CD14-positive monocyte (primary cell): ENCODE measurements at regions not wholly inside any gene's neighbourhood (a gene's known extent, or its start where the extent isn't known, plus 50 kb on each side); places are given as distances from the start of the nearest gene placed in this dataset.

Experiments
- DNase-seq, 3 donors: peaks; one replicate each; pipeline ENCODE4 v3.0.0-alpha.2; 2011 to 2022
- H2AFZ ChIP-seq: 2 replicates; pipeline ENCODE4 v1.6.0; 2012; ENCODE audit warnings: mild to moderate bottlenecking, low read depth, low read length, inconsistent platforms; ENCODE audit not compliant: insufficient read depth, poor library complexity, severe bottlenecking
- H3K27ac ChIP-seq, 2 donors: 1 replicate in 1 of 2; 2 replicates in 1 of 2; pipeline ENCODE4 v1.5.1; 2012 to 2013; ENCODE audit warnings: low read length in 2 of 2, control low read depth in 1 of 2, inconsistent platforms in 1 of 2, low read depth in 1 of 2, mild to moderate bottlenecking in 1 of 2
- H3K27me3 ChIP-seq, 2 donors: one replicate each; pipeline versions ENCODE4 v1.6.0 to v1.6.1; 2011 to 2013; ENCODE audit warnings: low read length in 2 of 2; ENCODE audit not compliant: control insufficient read depth in 2 of 2, insufficient read depth in 2 of 2
- H3K36me3 ChIP-seq, 2 donors: replicated peaks in 1 of 2; 1 replicate in 1 of 2; 2 replicates in 1 of 2; pipeline versions ENCODE4 v1.5.1 to v1.6.1; 2012 to 2013; ENCODE audit warnings: low read length in 2 of 2, control low read depth in 1 of 2, inconsistent platforms in 1 of 2, mild to moderate bottlenecking in 1 of 2; ENCODE audit not compliant: insufficient read depth in 2 of 2, control insufficient read depth in 1 of 2
- H3K4me1 ChIP-seq, 2 donors: 1 replicate in 1 of 2; 2 replicates in 1 of 2; pipeline versions ENCODE4 v1.5.1 to v1.6.1; 2012 to 2013; ENCODE audit warnings: low read length in 2 of 2, control low read depth in 1 of 2, inconsistent platforms in 1 of 2, mild to moderate bottlenecking in 1 of 2, moderate library complexity in 1 of 2; ENCODE audit not compliant: insufficient read depth in 2 of 2, control insufficient read depth in 1 of 2
- H3K4me2 ChIP-seq: replicated peaks from 2 replicates; pipeline ENCODE3; 2012; ENCODE audit warnings: low read length, moderate library complexity, mild to moderate bottlenecking; ENCODE audit not compliant: poor library complexity, severe bottlenecking; ENCODE audit errors: extremely low read depth
- H3K4me3 ChIP-seq, 3 experiments: fragments of 200-600 bp in 1 of 3; sonication (generic) in 1 of 3; replicated peaks in 1 of 3; 1 replicate in 2 of 3; 2 replicates in 1 of 3; pipeline ENCODE4 v1.5.1; 2011 to 2013; ENCODE audit warnings: low read length in 3 of 3, mild to moderate bottlenecking in 3 of 3, control low read depth in 2 of 3, low read depth in 2 of 3, inconsistent platforms in 1 of 3, moderate library complexity in 1 of 3
- H3K79me2 ChIP-seq: 2 replicates; pipeline ENCODE4 v1.6.0; 2012; ENCODE audit warnings: mild to moderate bottlenecking, control low read depth, inconsistent platforms, low read length, moderate library complexity; ENCODE audit not compliant: insufficient read depth
- H3K9ac ChIP-seq: 2 replicates; pipeline ENCODE4 v1.6.0; 2017; ENCODE audit warnings: low read length, mild to moderate bottlenecking; ENCODE audit not compliant: insufficient read depth, poor library complexity, severe bottlenecking
- H3K9me3 ChIP-seq, 2 donors: replicated peaks in 1 of 2; 1 replicate in 1 of 2; 2 replicates in 1 of 2; pipeline versions ENCODE4 v1.5.1 to v1.6.1; 2012 to 2013; ENCODE audit warnings: low read length in 2 of 2, control low read depth in 1 of 2; ENCODE audit not compliant: control insufficient read depth in 1 of 2, insufficient read depth in 1 of 2
- H4K20me1 ChIP-seq: 2 replicates; pipeline ENCODE4 v1.6.0; 2012; ENCODE audit warnings: mild to moderate bottlenecking, low read length, control low read depth, moderate library complexity; ENCODE audit not compliant: insufficient read depth
- H3K27ac Mint-ChIP-seq, 7 donors: one replicate each; pipeline ENCODE4 v1.8.0; 2020; ENCODE audit warnings: mild to moderate bottlenecking in 7 of 7, mixed read lengths in 7 of 7, moderate library complexity in 6 of 7, inconsistent platforms in 2 of 7
- H3K27me3 Mint-ChIP-seq, 3 donors: one replicate each; pipeline ENCODE4 v1.8.0; 2021 to 2022; ENCODE audit warnings: low read depth in 3 of 3, mild to moderate bottlenecking in 3 of 3, mixed read lengths in 3 of 3, moderate library complexity in 3 of 3, inconsistent platforms in 1 of 3
- H3K36me3 Mint-ChIP-seq, 2 donors: one replicate each; pipeline ENCODE4 v1.8.0; 2020; ENCODE audit warnings: mixed read lengths in 2 of 2, inconsistent platforms in 1 of 2, mild to moderate bottlenecking in 1 of 2
- H3K4me1 Mint-ChIP-seq: one replicate; pipeline ENCODE4 v1.8.0; 2020; ENCODE audit warnings: mild to moderate bottlenecking, mixed read lengths
- H3K4me3 Mint-ChIP-seq, 2 donors: one replicate each; pipeline ENCODE4 v1.8.0; 2020; ENCODE audit warnings: mild to moderate bottlenecking in 2 of 2, mixed read lengths in 2 of 2, moderate library complexity in 1 of 2
- H3K9me3 Mint-ChIP-seq, 7 donors: one replicate each; pipeline ENCODE4 v1.8.0; 2020 to 2022; ENCODE audit warnings: mixed read lengths in 7 of 7, mild to moderate bottlenecking in 6 of 7, moderate library complexity in 6 of 7, inconsistent platforms in 2 of 7
- WGBS: methylation state at CpG from one replicate; pipeline ENCODE4 v1.1.5; 2013; ENCODE audit warnings: missing lambda C conversion rate; ENCODE audit not compliant: insufficient coverage; 5-methylcytosine and 5-hydroxymethylcytosine counted together
- intact Hi-C, 2 donors: fragments of 100-400 bp; cut with micrococcal nuclease; formaldehyde crosslinking; loops; one replicate each; pipeline versions ENCODE4 v1.15.0 to v1.15.1; 2023
- TF ChIP-seq, protein P1 (sequence below): fragments of 200-600 bp; IDR thresholded peaks from one replicate; pipeline ENCODE4 v1.8.0; 2022; ENCODE audit warnings: antibody characterized with exemption, mild to moderate bottlenecking

DNA sequence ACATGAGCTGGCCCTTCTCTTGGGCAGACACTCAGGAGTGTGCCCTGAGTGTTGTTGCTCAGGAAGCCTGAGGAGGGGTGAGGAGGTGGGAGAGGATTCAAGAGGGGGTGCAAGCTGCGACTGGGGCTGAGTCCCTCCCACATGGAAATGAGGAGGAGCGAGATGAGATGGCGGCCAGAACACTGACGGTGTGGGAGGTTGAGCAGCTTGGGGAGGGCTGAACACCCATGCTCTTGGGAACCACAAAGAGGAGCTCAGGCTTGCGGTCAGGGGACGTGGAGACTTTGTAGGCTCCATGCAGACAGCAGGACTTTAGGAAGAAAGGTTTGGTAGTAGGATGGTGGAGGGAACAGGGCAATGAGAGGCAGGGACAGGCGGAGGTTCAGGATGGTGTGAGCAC is 163.2 kb upstream of the SHH start:
- Histone ChIP-seq H3K9ac (no peak overlapping the region), H3K9me3 (no peaks in the 10 kb centered on the region), H3K27ac (no peak overlapping the region), H2AFZ (no peak overlapping the region), H3K79me2 (no peaks in the 10 kb centered on the region), H3K4me3 (no peak overlapping the region), H3K4me1 (no peaks in the 10 kb centered on the region), H3K36me3 (no peaks in the 10 kb centered on the region), H4K20me1 (no peaks in the 10 kb centered on the region), H3K27me3 (no peaks in the 10 kb centered on the region), H3K4me2 (no peak overlapping the region)
- intact Hi-C loops, result no loop called here
- no peaks in the 10 kb centered on the region for H3K4me1 Mint-ChIP-seq
- H3K9me3 Mint-ChIP-seq, result peaks cover 0 to 2% (median 0%) of the 10 kb centered on the region in 7 donors
- TF ChIP-seq, protein P1, sequence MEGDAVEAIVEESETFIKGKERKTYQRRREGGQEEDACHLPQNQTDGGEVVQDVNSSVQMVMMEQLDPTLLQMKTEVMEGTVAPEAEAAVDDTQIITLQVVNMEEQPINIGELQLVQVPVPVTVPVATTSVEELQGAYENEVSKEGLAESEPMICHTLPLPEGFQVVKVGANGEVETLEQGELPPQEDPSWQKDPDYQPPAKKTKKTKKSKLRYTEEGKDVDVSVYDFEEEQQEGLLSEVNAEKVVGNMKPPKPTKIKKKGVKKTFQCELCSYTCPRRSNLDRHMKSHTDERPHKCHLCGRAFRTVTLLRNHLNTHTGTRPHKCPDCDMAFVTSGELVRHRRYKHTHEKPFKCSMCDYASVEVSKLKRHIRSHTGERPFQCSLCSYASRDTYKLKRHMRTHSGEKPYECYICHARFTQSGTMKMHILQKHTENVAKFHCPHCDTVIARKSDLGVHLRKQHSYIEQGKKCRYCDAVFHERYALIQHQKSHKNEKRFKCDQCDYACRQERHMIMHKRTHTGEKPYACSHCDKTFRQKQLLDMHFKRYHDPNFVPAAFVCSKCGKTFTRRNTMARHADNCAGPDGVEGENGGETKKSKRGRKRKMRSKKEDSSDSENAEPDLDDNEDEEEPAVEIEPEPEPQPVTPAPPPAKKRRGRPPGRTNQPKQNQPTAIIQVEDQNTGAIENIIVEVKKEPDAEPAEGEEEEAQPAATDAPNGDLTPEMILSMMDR, result no peak
- H3K27ac Mint-ChIP-seq, result peak overlapping the region in 1 of 7 donors; percentile 11
- peaks cover 2 to 7% (median 4%) of the 10 kb centered on the region in 3 donors for H3K27me3 Mint-ChIP-seq
- DNase-seq, result no peak
- WGBS, result 83% methylated on average over 6 of the region's 7 CpGs
- H3K36me3 Mint-ChIP-seq, result no peaks in the 10 kb centered on the region
- no peak overlapping the region for H3K4me3 Mint-ChIP-seq

DNA sequence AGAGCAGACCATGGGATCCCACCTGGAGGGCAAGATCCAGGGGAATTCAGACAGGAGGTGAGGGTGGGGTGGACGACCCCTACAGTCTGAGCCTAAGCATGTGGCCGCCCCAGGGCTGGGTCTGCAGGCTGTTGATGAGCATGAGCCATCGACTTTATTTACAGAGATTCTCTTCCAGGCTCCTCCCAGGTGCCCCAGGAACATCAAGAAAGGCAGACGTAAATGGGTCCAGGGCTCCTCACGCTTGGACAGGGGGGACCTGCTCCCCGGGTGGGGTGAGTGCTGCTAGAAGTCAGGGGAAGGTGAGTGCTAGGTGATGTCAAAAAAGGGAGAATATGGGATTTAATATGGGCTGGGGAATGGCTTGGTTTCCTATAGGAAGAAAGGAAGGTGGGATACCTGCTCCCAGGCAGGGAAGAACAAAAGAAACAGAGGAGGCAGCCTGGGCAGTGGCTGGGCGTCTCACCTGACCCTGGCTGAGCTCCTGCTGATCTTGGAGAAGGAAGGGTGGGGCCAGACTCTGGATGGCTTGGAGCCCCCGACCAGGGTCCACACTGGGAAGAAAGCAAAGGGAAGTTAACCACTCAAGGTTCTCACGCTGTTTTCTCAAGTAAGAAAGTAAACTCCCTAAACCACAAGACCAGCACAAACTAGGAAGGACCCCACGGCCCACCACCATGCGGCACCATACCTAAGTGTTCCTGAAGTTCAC is 162.1 kb upstream of the SHH start:
- Mint-ChIP-seq H3K9me3 (peaks cover 0 to 2% (median 0%) of the 10 kb centered on the region in 7 donors), H3K36me3 (no peaks in the 10 kb centered on the region), H3K27ac (no peak overlapping the region), H3K4me1 (no peaks in the 10 kb centered on the region), H3K4me3 (no peak overlapping the region), H3K27me3 (peaks cover 2 to 7% (median 4%) of the 10 kb centered on the region in 3 donors)
- no peak overlapping the region for H2AFZ ChIP-seq
- no peaks in the 10 kb centered on the region for H3K36me3 ChIP-seq
- no peaks in the 10 kb centered on the region for H3K9me3 ChIP-seq
- no peaks in the 10 kb centered on the region for H3K79me2 ChIP-seq
- WGBS, result 83% methylated on average over 3 of the region's 11 CpGs
- H3K4me2 ChIP-seq, result no peak overlapping the region
- TF ChIP-seq, protein P1, result no peak
- no peak overlapping the region for H3K9ac ChIP-seq
- H3K4me3 ChIP-seq, result no peak overlapping the region
- DNase-seq, result no peak
- no peaks in the 10 kb centered on the region for H3K27me3 ChIP-seq
- H4K20me1 ChIP-seq, result no peaks in the 10 kb centered on the region
- H3K27ac ChIP-seq, result no peak overlapping the region
- intact Hi-C loops, result no loop called here
- H3K4me1 ChIP-seq, result no peaks in the 10 kb centered on the region
